ENCODE measurements at regions not wholly inside any gene's neighbourhood (a gene's known extent, or its start where the extent isn't known, plus 50 kb on each side); places are given as distances from the start of the nearest gene placed in this dataset.

GRCh38 chr14:71651228-71651627 is 281.0 kb upstream of the RGS6 start:
- peaks cover 5% of the 10 kb centered on the region for H3K9me3 ChIP-seq
- no peaks in the 10 kb centered on the region for H3K36me3 ChIP-seq
- intact Hi-C loops (cut with DNase I), result no loop called here
- no peak overlapping the region for H3K4me3 ChIP-seq
- no peak for DNase-seq
- ATAC-seq, result no peak
- no peaks in the 10 kb centered on the region for H3K27me3 ChIP-seq
- peaks cover 5% of the 10 kb centered on the region for H3K4me1 ChIP-seq
- TF ChIP-seq CTCF (IDR thresholded peaks at IDR 0.05), result no peak
- no peak overlapping the region for H3K27ac ChIP-seq

GRCh38 chr14:71652368-71652767 is 279.9 kb upstream of the RGS6 start:
- intact Hi-C loops (cut with DNase I), result no loop called here
- no peaks in the 10 kb centered on the region for H3K27me3 ChIP-seq
- H3K36me3 ChIP-seq, result no peaks in the 10 kb centered on the region
- no peak for TF ChIP-seq CTCF (IDR thresholded peaks at IDR 0.05)
- no peak overlapping the region for H3K4me3 ChIP-seq
- H3K4me1 ChIP-seq, result peaks cover 5% of the 10 kb centered on the region
- H3K27ac ChIP-seq, result no peak overlapping the region
- no peak for ATAC-seq
- no peak for DNase-seq
- peaks cover 5% of the 10 kb centered on the region for H3K9me3 ChIP-seq

- no peak for TF ChIP-seq CTCF (IDR thresholded peaks at IDR 0.05)
- H3K4me1 ChIP-seq, result peaks cover 5% of the 10 kb centered on the region
- ATAC-seq (no peak), DNase-seq (no peak)
- no peaks in the 10 kb centered on the region for H3K36me3 ChIP-seq
- no peak overlapping the region for H3K27ac ChIP-seq
- no peaks in the 10 kb centered on the region for H3K27me3 ChIP-seq
- intact Hi-C loops (cut with DNase I), result no loop called here
- no peak overlapping the region for H3K4me3 ChIP-seq
- H3K9me3 ChIP-seq, result peaks cover 5% of the 10 kb centered on the region
Observed at GRCh38 chr14:71654810-71655209, 277.4 kb upstream of the RGS6 start.

- ATAC-seq, result no peak
- intact Hi-C loops (cut with DNase I), result no loop called here
- TF ChIP-seq CTCF (IDR thresholded peaks at IDR 0.05), result no peak
- DNase-seq, result no peak
- Histone ChIP-seq H3K36me3 (peaks cover 11% of the 10 kb centered on the region), H3K27me3 (no peaks in the 10 kb centered on the region), H3K4me1 (no peaks in the 10 kb centered on the region), H3K4me3 (no peak overlapping the region), H3K9me3 (no peaks in the 10 kb centered on the region), H3K27ac (no peak overlapping the region)
Observed at GRCh38 chr14:71658261-71658860, 273.9 kb upstream of the RGS6 start.

- Histone ChIP-seq H3K4me3 (no peak overlapping the region), H3K27ac (no peak overlapping the region), H3K9me3 (no peaks in the 10 kb centered on the region), H3K4me1 (no peaks in the 10 kb centered on the region), H3K36me3 (peaks cover 11% of the 10 kb centered on the region), H3K27me3 (no peaks in the 10 kb centered on the region)
- intact Hi-C loops (cut with DNase I), result no loop called here
- no peak for TF ChIP-seq CTCF (IDR thresholded peaks at IDR 0.05)
- no peak for ATAC-seq
- DNase-seq, result no peak
Observed at GRCh38 chr14:71659159-71659558, 273.1 kb upstream of the RGS6 start.

- TF ChIP-seq CTCF (IDR thresholded peaks at IDR 0.05), result no peak
- Histone ChIP-seq H3K9me3 (no peaks in the 10 kb centered on the region), H3K4me1 (no peaks in the 10 kb centered on the region), H3K27me3 (no peaks in the 10 kb centered on the region), H3K4me3 (no peak overlapping the region), H3K36me3 (peaks cover 11% of the 10 kb centered on the region), H3K27ac (no peak overlapping the region)
- ATAC-seq (no peak), DNase-seq (no peak)
- intact Hi-C loops (cut with DNase I), result no loop called here
Observed at GRCh38 chr14:71661441-71661840, 270.8 kb upstream of the RGS6 start.

All from upper lobe of right lung (tissue), 1 donor.